ENCODE measurements at regions not wholly inside any gene's neighbourhood (a gene's known extent, or its start where the extent isn't known, plus 50 kb on each side); places are given as distances from the start of the nearest gene placed in this dataset.
"Not testable (repeated sequence)": the region's sequence is repeated elsewhere in the genome, so short reads cannot be mapped to it uniquely, and the experiment has no call there.

- no peak for DNase-seq (ENCODE audit: low spot score)
Measured at GRCh38 chr6:103326760-103327757, 1532.7 kb downstream of the HACE1 start.

DNA sequence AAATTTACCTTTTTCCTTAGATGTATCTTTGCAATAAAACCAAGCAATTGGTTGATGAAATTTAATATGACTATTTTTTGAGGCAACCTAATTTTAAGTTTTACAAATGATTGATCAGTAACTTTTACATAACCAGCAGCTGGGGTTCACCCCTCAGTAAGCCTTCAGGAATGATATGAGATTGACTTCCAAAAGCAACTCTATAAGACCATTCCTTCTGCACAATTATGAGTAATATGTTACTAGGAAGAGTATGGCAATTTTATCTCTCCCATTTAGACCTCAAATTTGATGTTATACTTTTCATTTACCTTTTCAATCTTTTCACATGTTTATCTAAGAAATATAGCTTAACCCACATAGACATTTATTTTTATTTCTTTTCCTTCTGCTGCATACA is 1546.3 kb downstream of the HACE1 start:
- DNase-seq (ENCODE audit: low spot score): no peak

GRCh38 chr6:103294376-103294775 is 1565.3 kb downstream of the HACE1 start:
- not testable (repeated sequence) for DNase-seq (ENCODE audit: low spot score)

DNA sequence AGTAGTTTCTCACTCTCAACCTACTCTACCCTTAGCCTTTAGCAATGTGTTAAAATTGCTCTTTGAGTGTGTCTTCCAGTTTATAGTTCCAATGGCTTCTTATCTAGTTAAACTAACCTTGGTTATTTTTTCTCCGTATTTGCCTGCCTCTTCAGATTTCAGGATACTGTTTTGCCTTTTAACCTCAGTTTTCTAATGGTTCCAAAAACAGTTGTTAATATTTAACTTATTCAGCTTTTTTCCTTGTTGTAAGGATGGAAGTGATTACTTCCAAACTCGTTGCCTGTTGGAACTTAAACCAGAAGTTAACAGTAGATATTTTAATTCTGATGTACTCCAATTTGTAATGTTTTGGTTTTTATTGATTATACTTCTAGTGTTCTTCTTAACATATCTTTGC is 1574.9 kb downstream of the HACE1 start:
- DNase-seq (ENCODE audit: low spot score): no peak

DNA sequence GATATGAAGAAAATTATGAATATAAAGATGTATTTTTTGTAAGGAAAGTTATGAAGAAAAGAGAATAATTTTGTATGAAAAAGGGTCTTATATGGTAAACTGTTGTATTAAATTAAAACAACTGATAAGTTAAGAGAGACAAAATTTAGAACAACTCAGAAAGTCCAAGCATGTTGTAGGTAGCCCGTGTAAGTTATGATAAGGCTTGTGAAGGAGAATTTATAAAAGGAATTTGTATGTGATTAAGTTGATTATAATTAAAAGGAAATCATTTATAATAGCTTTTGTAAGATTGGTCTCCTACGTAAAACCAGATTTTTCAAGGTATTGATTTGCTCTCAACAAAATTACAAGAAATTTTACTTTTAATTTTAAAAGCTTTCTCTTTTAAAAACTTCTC is 1579.3 kb downstream of the HACE1 start:
- DNase-seq (ENCODE audit: low spot score): no peak

DNA sequence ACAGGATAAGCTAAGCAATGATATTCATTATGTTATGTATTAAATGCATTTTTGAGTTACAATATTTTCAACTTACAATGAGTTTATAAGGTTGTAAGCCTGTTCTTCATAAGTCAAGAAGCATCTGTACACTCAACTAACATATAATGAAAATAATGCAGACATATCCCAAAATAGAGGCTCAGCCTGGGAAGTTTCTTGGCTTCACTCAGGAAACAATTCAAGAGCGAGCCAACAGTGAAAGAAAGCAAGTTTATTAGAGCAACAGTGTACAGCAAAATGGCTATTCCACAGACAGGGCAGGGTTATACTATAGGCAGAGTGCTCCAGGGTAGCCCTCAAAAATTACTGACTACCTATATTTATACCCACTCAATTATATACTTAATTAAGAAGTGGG is 1581.8 kb downstream of the HACE1 start:
- no peak for DNase-seq (ENCODE audit: low spot score)

DNA sequence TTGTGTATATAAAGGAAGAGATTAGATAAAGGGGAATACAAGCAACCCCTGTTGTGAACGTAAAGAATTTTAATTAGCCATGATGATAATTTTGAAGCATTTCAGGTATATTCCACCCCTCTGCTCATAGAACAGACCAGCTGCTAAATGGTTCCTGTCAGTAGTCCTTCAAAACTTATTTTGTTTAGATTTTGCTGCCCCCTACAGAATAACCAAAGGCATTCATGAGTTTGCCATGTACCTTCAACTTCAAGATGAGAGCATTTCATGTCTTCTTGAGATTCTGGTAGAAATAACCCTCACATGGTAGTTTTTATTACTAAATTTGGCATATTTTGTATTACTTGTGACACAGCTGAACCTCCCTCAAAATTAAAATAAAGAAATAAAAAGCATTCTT is 1586.7 kb downstream of the HACE1 start:
- DNase-seq (ENCODE audit: low spot score): no peak

DNA sequence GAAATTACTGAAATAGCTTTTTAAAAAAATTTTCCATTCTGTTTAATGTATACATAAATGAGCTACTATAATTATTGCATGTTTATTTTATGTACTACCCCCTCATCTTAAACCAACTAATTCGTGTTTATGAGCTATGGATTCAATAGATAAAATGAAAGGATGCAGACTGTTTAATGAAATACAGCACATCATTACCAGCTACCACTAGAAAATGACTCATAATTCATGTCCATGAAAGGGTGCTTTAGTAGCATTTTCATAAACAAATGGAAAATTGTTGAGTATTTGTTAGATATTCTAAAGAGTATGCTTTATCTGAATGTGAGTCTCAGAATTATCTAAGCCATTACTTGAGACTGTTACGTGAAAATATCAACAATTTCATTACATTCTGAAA is 1590.1 kb downstream of the HACE1 start:
- no peak for DNase-seq (ENCODE audit: low spot score)

GRCh38 chr6:103268335-103268734 is 1591.4 kb downstream of the HACE1 start:
- no peak for DNase-seq (ENCODE audit: low spot score)

GRCh38 chr6:103264020-103264419 is 1595.7 kb downstream of the HACE1 start:
- no peak for DNase-seq (ENCODE audit: low spot score)

DNA sequence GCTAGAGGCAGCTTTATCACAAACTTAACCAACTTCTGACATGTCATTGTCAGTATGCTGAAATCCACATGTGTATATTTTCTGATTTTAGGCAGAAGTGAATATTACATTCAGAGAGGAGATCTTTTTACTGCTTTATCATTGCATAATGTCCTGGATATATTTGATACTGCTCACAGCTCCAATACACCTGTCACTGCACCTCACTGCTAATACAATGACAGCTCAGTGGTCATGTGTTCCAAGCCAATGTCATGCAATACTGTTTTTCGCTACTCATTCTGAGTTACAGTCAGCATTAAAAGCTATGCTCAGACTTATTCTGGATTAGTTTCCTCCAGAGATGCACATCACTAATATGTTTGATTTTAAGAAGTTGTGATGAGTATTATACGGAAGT is 1604.6 kb downstream of the HACE1 start:
- no peak for DNase-seq (ENCODE audit: low spot score)

DNA sequence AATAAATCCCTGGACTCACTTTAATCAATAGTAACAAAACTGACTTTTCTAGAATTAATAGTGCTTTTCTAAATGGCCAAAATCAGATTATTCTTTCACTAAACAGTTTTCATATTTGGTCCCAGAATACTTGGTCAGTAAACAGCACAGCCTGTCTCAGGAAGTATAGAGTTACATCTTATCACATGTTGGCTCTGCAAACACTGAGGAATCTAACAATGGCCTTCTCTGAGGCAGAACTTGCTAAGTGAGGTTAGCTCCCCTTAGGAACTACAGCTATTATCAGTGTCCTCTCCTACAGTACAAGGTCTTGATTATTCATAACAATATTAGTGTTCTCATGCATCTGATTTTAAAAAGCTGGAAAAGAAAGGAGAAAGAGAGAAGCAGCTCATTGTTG is 1622.8 kb downstream of the HACE1 start:
- no peak for DNase-seq (ENCODE audit: low spot score)

GRCh38 chr6:103231181-103231580 is 1628.5 kb downstream of the HACE1 start:
- DNase-seq (ENCODE audit: low spot score): no peak

- DNase-seq (ENCODE audit: low spot score): no peak
Measured at GRCh38 chr6:103215847-103216246, 1643.9 kb downstream of the HACE1 start.

DNA sequence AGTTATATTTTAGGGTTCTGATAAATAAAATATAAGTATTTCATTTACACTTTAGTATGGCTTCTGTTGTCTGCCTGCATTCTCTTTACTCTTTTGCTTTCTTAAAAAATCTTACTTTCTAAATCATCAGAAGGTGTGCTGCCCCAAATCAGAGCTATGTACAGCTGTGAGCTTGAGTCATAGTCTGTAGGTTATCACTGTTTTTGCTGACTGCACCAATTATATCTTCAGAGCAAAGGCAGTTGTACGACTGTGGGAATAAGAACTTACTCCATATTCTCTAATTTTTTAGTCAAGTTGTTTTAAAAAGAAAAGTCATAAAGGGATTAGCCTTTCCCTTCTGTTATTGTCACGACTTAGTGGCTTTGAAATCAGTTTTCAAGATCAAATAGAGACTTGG is 1649.0 kb downstream of the HACE1 start:
- no peak for DNase-seq (ENCODE audit: low spot score)

- no peak for DNase-seq (ENCODE audit: low spot score)
Measured at GRCh38 chr6:103198386-103198785, 1661.3 kb downstream of the HACE1 start.

GRCh38 chr6:103193413-103193812 is 1666.3 kb downstream of the HACE1 start:
- DNase-seq (ENCODE audit: low spot score): no peak

- no peak for DNase-seq (ENCODE audit: low spot score)
Measured at GRCh38 chr6:103191391-103192093, 1668.2 kb downstream of the HACE1 start.

- no peak for DNase-seq (ENCODE audit: low spot score)
Measured at GRCh38 chr6:103184776-103185175, 1674.9 kb downstream of the HACE1 start.

DNA sequence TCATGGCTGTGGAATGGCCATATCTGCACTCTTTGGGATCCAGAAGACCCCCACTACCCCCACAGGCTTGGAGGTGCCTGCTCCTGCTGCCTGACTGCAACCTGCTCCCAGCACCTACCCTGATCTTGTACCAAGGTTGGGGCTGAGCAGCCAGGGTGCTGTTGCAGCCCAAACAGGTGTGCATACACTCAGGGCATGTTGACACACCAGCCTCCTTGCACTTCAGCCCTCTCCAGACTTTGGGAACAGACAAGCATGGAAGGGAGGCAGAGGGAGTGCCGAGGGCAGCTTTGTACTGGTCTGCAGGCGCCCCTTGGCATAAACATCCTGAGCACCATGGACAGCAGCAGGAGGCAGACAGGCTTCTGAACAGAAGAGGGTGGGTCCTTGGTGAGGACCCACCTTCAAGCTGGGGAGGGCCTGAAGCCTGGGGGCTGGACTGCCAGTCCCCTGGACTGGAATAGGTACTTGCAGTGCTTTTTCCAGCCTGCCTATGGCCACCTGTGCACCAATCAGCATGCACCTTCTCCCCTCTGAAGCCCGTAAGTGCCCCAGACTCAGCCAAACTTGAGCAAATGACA is 1675.8 kb downstream of the HACE1 start:
- DNase-seq (ENCODE audit: low spot score): no peak

- no peak for DNase-seq (ENCODE audit: low spot score)
Measured at GRCh38 chr6:103178193-103178592, 1681.5 kb downstream of the HACE1 start.

DNA sequence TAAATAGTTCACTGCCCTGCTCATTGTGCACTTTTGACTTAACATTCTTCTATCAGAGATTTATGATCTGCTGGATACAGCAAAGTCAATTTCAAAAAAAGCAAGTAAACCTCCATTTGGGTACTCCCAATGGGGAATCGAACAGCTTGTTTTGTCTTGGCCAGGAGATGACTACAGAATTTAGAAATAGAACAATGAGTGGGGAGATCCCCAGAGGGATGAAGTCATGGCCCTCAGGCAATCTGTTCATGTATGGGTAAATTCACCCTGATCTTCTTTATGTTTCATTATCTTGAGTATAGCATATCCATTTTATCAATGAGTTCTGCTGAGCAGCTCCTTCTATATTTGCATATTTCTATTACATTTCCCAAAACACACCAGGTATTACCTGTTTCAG is 1681.9 kb downstream of the HACE1 start:
- DNase-seq (ENCODE audit: low spot score): no peak

GRCh38 chr6:103175056-103175455 is 1684.7 kb downstream of the HACE1 start:
- DNase-seq (ENCODE audit: low spot score): no peak
